MM.1S (cell line): ENCODE measurements at regions not wholly inside any gene's neighbourhood (a gene's known extent, or its start where the extent isn't known, plus 50 kb on each side); places are given as distances from the start of the nearest gene placed in this dataset.
"Not testable (repeated sequence)": the region's sequence is repeated elsewhere in the genome, so short reads cannot be mapped to it uniquely, and the experiment has no call there.

Experiments used
- CTCF ChIP-seq: fragments of 300-600 bp; sonication (generic); IDR thresholded peaks from 2 replicates; pipeline ENCODE4 v1.5.1; 2016; ENCODE audit warnings: antibody characterized with exemption, low read length, mixed read lengths
- EZH2 ChIP-seq: fragments of 300-600 bp; sonication (generic); optimal IDR thresholded peaks from 2 replicates; pipeline ENCODE3; 2017; ENCODE audit warnings: low read depth, mild to moderate bottlenecking, antibody characterized with exemption, low read length, mixed read lengths

GRCh38 chr6:6494139-6494538 lies 94.4 kb upstream of the LY86 start:
- not testable (repeated sequence) for TF ChIP-seq CTCF, EZH2
